HG02938 (cell line): ENCODE measurements at regions not wholly inside any gene's neighbourhood (a gene's known extent, or its start where the extent isn't known, plus 50 kb on each side); places are given as distances from the start of the nearest gene placed in this dataset.

Source experiments
- ATAC-seq: cut with Tn5 transposase; IDR thresholded peaks from one replicate; pipeline ENCODE4 v1.9.1; 2021; ENCODE audit warnings: mild to moderate bottlenecking, moderate library complexity; ENCODE audit not compliant: unreplicated experiment

DNA sequence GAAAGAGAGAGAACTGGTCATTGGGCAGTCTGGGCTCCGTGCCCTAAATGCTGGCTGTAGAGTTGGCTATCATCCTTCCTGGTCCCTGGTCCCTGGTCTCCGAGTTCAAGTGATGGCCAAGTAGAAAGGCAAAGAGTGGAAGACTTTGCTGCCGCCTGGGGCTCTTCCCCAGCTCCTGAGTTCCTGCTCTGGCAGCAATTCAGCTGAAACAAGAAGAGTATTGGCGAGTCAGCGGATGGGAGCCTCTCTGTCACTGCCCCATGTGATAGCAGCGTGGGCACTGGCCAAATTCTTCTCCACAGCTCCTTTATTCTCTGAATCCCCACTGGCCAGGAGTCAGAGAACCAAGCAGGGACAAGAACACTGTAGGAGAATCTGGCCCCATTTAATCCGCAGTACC lies 351.0 kb upstream of the POU3F3 start:
- no peak for ATAC-seq

DNA sequence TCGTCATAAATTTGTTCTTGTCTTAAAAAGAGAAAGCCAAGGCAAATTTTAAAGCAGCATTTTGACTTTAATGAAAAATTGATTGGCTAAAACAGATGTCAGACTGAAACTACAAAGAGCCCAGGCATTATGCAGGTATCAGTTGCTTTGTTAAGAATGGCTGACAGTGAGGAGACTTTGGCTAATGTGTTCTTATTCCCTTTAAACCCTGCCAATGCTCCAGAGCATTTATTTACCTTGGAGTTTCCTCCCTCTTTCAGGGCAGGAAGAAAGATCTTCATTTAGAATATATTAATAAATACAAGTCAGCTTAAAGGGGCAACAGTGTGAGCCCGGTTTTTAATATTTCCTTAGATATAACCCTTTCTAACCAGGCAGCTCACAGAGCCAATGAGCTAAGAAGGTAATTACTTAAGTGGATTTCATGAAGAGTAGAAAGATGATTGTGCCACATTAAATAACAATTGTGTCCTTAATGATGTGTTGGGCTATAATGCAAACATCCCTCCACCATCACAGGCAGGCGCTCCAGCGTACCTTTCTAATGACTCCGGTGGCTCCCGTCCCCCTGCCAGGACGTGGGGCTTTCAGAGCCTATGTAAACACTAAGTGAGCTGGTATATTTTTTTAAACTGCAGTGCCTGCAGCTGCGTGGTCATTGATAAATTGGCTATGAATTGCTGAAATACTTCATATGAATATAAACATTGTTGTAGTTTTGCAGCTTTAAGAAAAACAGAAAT lies 349.4 kb upstream of the POU3F3 start:
- no peak for ATAC-seq

DNA sequence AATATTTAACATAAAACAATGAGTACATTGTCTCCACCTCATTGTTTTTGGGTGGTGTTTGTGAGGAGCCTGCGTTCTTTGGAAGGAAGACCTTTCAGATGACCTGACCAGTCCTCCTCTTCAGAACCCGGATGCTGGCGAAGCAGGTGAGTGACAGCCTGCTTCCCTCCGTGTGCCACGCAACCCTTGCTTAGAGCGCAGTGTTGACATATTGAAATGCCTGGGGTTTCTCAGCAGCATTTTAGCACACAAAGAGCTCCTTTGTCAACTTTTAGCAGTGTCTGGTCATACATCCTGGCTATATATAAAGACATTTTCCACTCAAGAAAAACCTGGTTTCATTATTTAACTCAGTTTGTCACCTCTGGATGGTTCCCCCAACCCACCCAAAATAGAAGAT lies 335.7 kb upstream of the POU3F3 start:
- ATAC-seq = no peak

DNA sequence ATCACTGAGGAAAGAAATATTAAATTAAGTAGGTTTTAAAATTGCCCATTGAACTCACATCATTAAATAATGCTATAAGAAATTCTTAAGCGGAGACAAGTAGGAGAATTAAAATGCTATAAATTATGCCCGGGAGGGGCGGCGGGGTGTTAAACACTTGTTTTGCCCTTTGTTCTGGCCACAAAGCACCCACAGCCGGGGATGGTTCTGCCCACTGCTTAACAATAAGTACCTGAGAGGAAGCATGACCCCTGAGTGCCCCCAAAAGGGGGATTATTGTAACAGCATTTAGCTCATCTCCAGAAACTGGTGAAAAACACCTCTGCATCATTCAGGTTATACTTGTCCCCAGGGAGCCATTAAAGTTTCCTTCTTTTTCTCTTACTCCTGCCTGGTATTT lies 332.7 kb upstream of the POU3F3 start:
- ATAC-seq = no peak

- no peak for ATAC-seq
These were observed 330.0 kb upstream of the POU3F3 start for GRCh38 chr2:104523921-104524320.

DNA sequence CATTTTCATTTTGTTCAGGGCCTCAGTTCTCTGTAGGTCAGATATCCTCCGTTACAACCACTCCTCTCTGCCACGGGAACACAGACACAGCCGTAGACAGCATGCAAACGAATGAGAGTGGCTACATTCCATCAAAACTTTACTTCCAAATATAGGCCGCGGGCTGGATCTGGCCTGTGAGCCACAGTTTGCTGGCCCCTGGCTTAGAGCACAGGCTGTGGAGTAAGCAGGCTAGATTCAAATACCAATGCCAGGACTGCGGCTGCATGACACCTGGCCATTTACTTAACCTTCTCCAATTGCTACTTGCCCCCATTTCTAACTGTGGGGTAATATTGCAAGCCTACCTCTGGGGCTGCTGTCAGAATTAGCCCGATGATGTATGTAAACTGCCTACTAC lies 325.8 kb upstream of the POU3F3 start:
- no peak for ATAC-seq

- ATAC-seq = no peak
These were observed 322.8 kb upstream of the POU3F3 start for GRCh38 chr2:104531122-104531521.

- no peak for ATAC-seq
These were observed 316.8 kb upstream of the POU3F3 start for GRCh38 chr2:104537116-104537515.

DNA sequence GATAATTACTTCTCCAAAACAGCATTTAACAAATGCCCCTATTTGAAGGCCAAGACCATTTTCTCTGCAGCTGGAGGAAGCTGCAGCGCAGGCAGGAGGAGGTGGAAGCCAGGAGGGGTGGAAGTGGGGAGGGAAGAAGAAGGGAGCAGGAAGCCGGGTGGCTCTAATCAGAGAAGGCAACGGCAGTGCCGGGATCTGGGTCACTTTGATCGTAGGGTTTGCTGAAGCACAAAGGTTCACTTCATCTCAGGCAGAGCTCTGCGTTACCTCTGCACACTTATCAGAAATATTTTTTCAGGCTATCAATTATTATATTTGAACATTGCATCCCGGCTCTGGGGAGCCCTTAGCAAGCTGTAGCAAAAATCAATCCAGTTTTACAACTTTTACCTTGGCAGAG lies 315.8 kb upstream of the POU3F3 start:
- no peak for ATAC-seq

GRCh38 chr2:104539649-104540048 lies 314.3 kb upstream of the POU3F3 start:
- peak; percentile 87 for ATAC-seq

DNA sequence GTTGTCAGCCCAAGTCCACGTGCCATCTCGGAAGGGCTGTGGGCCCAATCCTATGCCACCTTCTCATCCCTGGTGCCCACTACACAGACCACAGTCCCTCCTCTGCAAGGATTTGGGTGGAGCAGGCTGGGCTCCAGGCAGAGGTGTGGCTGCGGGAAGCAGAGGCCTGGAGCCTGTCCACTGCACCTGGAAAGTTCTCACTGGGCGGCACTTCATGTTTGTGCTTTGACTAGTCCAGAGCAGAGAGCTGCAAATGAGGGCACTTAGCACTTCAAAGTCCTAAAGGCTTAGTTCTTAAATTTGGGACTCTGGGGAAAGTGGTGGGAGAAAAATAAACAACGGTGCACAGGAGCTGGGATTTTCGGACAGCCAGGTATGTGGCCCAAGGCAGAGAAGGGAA lies 308.9 kb upstream of the POU3F3 start:
- no peak for ATAC-seq

GRCh38 chr2:104546537-104546936 lies 307.4 kb upstream of the POU3F3 start:
- no peak for ATAC-seq

- ATAC-seq = no peak
These were observed 306.7 kb upstream of the POU3F3 start for GRCh38 chr2:104547221-104547620.

DNA sequence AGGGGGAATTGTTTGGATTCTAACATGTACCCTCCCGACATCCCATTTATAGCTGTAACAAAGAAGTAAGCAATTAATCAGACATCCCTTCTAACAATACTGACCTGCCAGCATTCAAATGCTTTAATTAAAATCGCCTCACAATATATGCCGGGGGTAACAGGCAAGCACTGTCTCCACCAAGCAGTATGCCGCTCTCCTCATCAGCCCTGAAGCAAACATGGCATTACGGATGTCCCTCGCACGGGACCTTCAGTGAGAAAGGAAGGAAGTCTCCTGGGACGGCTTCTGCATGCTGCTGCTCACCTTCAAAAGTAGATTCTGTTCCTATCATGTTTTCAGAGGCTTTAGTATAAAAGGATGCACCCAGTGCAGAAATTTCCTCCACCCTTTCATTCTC lies 292.7 kb upstream of the POU3F3 start:
- ATAC-seq = no peak

DNA sequence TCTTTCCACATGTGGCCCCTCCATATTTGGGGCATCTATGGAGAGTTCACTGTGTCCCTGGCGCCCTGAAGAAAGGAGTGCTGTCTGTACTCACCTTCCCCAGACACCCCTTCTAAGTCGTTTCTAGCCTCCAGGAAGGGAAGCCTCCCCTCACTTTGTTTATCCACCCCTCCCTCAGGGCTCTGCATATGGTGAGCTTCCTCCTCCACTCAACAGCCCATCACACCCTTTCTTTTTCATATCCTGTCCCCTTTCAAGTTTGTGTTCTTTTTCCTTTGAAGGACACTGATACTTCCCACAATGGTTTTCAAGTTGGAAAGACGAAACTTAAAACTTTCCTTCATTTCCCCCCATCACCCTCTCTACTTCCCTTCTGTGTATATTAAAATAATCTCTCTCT lies 291.4 kb upstream of the POU3F3 start:
- ATAC-seq = no peak

DNA sequence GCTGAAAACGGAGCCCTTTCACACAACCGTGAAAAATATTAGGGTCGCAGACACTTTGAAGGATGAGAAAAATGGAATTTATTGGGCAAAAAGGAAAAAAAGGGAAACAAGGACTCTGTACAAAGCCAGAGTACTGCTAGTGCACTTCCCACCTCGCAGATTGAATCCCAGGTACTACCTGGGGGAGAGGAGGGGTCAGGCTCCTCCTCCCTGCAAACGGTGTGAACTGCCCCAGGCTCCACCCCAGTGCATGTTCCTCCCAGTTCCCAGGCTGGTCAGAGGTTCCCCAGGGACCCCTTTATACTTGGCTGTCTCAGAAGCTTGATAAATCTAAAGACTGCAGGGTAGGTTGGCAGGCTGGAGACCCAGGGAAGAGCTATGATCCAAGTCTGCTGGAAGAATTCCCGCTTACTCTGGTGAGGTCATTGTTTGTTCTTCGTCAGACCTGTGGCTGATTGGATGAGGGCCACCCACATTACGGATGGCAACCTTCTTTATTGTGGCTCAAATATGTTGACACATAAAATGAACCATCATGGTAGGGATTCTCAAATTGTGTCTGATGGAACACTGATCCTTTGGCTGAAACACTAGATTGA lies 290.4 kb upstream of the POU3F3 start:
- no peak for ATAC-seq

GRCh38 chr2:104568247-104568646 lies 285.7 kb upstream of the POU3F3 start:
- ATAC-seq = no peak

GRCh38 chr2:104570259-104570658 lies 283.7 kb upstream of the POU3F3 start:
- ATAC-seq = no peak

GRCh38 chr2:104572834-104573233 lies 281.1 kb upstream of the POU3F3 start:
- no peak for ATAC-seq

GRCh38 chr2:104574367-104574766 lies 279.5 kb upstream of the POU3F3 start:
- ATAC-seq = no peak

DNA sequence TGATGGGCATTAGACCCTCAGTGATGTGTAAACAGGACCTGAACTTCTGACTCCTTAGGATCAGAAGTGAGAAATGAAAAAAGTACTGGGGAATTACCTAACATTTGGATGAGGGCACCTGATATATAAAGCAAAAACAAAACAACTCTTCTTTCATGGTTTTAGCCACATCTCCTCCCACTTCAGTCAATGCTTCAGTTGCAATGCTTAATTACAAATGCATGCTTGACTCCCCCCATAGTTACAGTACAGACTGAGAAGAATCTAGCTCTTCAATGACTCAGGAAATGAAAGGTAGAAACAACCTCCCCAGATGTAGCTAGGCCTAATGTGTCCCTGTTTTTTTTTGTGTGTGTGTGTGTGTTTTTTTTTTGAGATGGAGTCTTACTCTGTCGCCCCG lies 276.8 kb upstream of the POU3F3 start:
- ATAC-seq = peak; percentile 87

DNA sequence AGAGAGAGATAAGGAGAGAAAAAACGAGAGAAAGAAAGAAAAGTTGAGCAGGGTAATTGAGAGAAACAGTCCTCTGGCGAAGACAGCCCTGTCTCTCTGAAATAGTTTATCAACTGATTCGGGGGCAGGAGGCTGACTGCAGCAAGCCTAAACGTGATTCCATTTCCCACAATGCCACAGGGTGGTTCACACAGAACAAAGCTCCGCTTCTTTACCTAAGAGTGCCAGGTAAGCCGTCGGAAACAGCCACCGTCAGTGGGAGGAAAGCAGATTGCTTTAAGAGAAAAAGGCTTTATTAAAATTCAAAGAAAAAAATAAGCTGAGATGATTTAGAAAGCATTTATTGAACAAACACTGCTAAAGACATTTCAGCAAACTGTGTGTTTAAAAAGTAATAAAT lies 271.4 kb upstream of the POU3F3 start:
- ATAC-seq = no peak

DNA sequence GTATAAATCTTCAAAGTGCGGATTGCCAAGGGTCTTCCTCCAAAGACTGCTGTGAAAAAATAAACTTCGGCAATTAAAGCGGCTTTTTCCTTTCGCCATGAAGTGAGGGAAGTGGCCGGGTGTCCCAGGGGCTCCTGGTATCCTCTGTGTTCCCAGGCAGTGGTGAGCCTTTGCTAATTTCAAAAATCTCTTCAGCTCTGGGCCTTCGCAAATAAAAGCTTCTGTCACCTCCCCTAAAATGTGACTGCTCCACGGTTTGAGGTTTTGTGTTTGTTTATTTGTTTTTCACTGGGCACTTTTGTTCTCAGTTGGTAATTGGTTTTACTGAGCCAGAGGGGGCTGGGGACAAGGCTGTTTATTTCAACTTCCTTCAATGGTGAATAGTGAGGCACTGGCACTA lies 270.1 kb upstream of the POU3F3 start:
- ATAC-seq = no peak
